HL-60 (cell line): ENCODE measurements at regions not wholly inside any gene's neighbourhood (a gene's known extent, or its start where the extent isn't known, plus 50 kb on each side); places are given as distances from the start of the nearest gene placed in this dataset.

Experiments used
- DNase-seq, 2 experiments: peaks; one replicate each; pipeline ENCODE4 v3.0.0-alpha.2; 2010 to 2020; ENCODE audit warnings: low read depth in 1 of 2, low spot score in 1 of 2
- H3K27ac ChIP-seq: fragments of 250-450 bp; sonication (Bioruptor Pico); replicated peaks from 2 replicates; pipeline ENCODE4 v1.5.1; 2020; ENCODE audit warnings: mild to moderate bottlenecking, moderate library complexity
- H3K27me3 ChIP-seq: fragments of 250-450 bp; sonication (Bioruptor Pico); 2 replicates; pipeline ENCODE4 v1.5.1; 2021; ENCODE audit warnings: mild to moderate bottlenecking, moderate library complexity; ENCODE audit not compliant: insufficient read depth, poor library complexity, severe bottlenecking
- H3K4me3 ChIP-seq: replicated peaks from 2 replicates; pipeline ENCODE4 v1.5.1; 2011; ENCODE audit warnings: mild to moderate bottlenecking, control low read depth, low read length; ENCODE audit not compliant: insufficient read depth
- GABPA ChIP-seq: IDR thresholded peaks from 2 replicates; pipeline ENCODE4 v1.6.1; 2012; ENCODE audit warnings: low read depth
- POLR2AphosphoS5 ChIP-seq: IDR thresholded peaks from 2 replicates; pipeline ENCODE4 v1.6.1; 2012; ENCODE audit warnings: low read depth
- SPI1 ChIP-seq: IDR thresholded peaks from 2 replicates; pipeline ENCODE4 v1.6.1; 2012; ENCODE audit warnings: low read depth, mild to moderate bottlenecking, borderline replicate concordance
- TF ChIP-seq, protein P1 (sequence below): IDR thresholded peaks from 2 replicates; pipeline ENCODE4 v1.6.1; 2012; ENCODE audit warnings: low read depth; ENCODE audit not compliant: insufficient replicate concordance
- TF ChIP-seq, protein P2 (sequence below): IDR thresholded peaks from one replicate; pipeline ENCODE4 v1.5.1; 2011; ENCODE audit warnings: low read length, control low read depth, inconsistent platforms; ENCODE audit not compliant: insufficient read depth

DNA sequence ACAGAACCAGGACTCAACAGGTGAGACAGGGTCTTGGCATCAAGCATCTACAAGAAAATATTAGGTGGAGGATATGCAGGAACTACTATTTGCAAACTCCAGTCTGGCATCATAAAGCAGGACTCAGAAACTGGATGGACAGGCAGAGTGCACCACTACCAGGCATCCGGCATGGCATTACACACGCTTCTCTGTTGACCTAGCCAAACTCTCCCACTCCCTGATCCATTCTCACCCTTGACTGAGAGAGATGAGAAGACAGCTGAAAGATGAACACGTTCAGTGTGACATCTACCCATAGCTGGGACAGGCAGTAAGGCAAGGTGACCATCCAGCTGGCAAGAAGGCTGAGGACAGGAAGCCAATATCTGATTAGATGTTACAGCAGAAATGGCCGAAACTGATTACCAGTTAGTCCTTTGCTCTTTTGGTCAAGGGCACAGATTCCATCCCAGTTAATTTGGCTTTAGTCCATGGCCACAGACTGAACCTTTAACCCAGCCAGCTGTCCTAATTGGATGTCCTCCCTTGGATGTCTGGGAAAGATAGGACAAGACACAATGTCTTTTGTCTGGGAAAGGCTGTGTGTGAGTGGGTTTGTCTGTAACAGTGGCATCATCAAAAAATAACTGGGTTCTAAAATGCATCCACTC is 71.6 kb downstream of the BBS10 start:
- H3K27ac ChIP-seq = no peak overlapping the region
- no peak for DNase-seq
- H3K4me3 ChIP-seq = no peak overlapping the region
- no peaks in the 10 kb centered on the region for H3K27me3 ChIP-seq
- no peak for TF ChIP-seq SPI1
- TF ChIP-seq POLR2AphosphoS5 = no peak
- TF ChIP-seq GABPA = no peak
- TF ChIP-seq, protein P1, sequence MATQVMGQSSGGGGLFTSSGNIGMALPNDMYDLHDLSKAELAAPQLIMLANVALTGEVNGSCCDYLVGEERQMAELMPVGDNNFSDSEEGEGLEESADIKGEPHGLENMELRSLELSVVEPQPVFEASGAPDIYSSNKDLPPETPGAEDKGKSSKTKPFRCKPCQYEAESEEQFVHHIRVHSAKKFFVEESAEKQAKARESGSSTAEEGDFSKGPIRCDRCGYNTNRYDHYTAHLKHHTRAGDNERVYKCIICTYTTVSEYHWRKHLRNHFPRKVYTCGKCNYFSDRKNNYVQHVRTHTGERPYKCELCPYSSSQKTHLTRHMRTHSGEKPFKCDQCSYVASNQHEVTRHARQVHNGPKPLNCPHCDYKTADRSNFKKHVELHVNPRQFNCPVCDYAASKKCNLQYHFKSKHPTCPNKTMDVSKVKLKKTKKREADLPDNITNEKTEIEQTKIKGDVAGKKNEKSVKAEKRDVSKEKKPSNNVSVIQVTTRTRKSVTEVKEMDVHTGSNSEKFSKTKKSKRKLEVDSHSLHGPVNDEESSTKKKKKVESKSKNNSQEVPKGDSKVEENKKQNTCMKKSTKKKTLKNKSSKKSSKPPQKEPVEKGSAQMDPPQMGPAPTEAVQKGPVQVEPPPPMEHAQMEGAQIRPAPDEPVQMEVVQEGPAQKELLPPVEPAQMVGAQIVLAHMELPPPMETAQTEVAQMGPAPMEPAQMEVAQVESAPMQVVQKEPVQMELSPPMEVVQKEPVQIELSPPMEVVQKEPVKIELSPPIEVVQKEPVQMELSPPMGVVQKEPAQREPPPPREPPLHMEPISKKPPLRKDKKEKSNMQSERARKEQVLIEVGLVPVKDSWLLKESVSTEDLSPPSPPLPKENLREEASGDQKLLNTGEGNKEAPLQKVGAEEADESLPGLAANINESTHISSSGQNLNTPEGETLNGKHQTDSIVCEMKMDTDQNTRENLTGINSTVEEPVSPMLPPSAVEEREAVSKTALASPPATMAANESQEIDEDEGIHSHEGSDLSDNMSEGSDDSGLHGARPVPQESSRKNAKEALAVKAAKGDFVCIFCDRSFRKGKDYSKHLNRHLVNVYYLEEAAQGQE = no peak
- TF ChIP-seq, protein P2, sequence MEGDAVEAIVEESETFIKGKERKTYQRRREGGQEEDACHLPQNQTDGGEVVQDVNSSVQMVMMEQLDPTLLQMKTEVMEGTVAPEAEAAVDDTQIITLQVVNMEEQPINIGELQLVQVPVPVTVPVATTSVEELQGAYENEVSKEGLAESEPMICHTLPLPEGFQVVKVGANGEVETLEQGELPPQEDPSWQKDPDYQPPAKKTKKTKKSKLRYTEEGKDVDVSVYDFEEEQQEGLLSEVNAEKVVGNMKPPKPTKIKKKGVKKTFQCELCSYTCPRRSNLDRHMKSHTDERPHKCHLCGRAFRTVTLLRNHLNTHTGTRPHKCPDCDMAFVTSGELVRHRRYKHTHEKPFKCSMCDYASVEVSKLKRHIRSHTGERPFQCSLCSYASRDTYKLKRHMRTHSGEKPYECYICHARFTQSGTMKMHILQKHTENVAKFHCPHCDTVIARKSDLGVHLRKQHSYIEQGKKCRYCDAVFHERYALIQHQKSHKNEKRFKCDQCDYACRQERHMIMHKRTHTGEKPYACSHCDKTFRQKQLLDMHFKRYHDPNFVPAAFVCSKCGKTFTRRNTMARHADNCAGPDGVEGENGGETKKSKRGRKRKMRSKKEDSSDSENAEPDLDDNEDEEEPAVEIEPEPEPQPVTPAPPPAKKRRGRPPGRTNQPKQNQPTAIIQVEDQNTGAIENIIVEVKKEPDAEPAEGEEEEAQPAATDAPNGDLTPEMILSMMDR = no peak

DNA sequence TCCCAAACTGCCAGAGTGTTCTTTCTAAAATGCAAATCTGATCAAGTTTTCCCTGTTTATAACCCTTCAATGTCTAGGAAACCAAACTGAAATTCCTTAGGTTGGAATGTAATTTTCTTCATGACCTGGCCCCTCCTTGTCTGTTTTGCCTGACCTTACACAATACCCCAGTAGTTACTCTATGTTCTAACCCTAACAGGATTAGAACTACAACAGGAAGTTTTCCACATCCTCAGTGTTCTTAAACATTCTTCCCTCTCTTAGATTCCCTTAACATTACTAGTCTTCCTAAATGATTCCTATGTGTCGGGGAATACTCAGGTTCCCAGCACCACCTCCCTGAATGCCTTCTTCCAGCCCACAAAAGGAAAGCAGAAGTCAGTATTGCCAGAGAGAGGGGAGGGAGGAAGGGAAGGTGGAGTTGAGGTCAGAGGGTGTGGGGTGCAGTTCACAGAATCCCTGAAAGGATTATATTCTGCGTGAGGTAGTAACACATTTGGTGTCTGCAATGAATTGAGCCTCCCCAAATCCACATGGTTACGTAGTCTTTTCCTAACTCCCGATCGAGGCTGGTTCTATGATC is 72.6 kb downstream of the BBS10 start:
- TF ChIP-seq POLR2AphosphoS5 (no peak), SPI1 (peak; percentile 92)
- TF ChIP-seq, protein P1 = no peak
- Histone ChIP-seq H3K27me3 (no peaks in the 10 kb centered on the region), H3K4me3 (no peak overlapping the region), H3K27ac (no peak overlapping the region)
- DNase-seq = peak; percentile 45 to 63

DNA sequence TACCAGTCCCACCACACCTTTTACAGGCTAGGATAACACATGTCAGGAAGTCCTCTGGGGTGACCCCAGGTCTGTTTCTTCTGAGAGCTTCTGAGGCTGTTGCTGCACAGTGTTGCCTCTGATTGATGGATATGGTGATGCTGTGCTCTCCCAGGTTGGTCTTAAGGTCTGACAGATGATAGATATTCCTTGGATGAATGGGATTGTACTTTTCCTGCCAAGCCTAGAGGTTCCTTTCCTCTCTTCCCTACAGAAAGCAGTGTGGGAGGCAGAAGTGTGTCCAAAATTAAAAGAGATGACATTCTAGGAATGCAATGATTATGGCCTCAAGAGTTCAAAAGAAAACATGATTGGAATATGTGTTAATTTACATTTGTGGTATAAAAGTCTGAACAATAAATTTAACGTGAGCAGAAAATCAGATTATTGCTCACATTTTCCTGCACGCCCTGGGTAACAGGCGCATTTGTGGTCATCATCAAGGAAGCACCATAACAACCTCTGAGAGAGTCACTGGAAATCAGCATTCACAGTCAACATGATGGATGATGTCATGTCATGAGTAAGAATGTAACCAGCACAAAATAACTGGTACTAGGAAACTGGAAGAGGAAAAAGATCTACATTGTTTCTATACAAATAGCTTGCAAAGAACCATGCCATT is 73.7 kb downstream of the BBS10 start:
- TF ChIP-seq POLR2AphosphoS5 (no peak), GABPA (no peak), SPI1 (no peak)
- TF ChIP-seq, protein P1 = no peak
- TF ChIP-seq, protein P2 = no peak
- H3K27ac ChIP-seq = no peak overlapping the region
- H3K27me3 ChIP-seq = no peaks in the 10 kb centered on the region
- no peak for DNase-seq
- no peak overlapping the region for H3K4me3 ChIP-seq
